ENCODE measurements at regions not wholly inside any gene's neighbourhood (a gene's known extent, or its start where the extent isn't known, plus 50 kb on each side); places are given as distances from the start of the nearest gene placed in this dataset.

DNA sequence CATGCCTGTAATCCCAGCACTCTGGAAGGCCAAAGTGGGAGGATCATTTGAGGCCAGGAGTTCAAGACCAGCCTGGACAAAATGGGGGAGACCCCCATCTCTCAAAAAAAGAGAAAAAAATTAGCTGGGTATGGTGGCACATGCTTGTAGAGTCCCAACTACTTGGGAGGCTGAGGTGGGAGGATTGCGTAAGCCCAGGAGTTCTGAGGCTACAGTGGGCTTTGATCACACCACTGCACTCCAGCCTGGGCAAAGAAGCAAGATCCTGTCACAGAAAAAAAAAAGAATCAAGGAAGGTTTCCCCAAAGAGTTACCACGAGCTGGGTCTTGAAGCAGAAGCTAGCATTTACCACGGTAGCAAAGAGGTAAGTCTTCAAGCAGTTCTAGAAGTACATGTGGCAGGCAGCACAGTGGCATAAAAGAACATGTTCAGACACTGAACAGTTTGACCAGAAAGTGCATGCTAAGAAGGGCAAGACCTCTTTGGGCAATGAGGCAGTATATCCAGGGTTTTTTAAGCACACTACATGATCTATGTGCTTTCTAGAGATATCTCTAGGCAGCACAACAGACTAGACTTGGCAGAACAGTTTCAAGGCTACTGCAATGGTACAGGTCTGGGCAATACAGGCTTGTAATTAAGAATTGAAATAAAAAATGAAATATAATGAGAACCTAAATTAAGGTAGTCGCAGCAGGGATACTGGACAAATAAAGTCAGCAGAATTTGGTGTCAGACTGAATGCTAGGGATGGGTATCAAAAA, 418.5 kb downstream of the SHQ1 start:
- no peak for DNase-seq

DNA sequence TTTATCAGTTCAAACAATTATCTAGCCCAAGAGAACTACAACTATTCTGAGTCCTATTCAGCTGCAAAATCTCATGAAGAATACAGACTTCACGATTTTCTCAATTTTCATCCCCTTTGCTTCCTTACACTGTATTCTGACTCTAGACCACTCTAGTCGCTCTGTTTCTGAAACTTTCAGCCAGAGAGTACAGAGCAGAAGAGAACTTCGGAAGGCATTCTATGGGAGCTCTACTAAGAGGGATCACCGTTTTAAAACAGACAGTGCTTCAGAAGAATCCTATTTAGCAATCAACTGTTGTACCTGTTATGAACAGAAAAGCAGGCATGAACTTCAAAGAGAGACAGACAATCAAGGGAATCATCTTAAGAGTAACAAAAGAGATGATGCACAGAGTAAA, 419.4 kb downstream of the SHQ1 start:
- no peak for DNase-seq

DNA sequence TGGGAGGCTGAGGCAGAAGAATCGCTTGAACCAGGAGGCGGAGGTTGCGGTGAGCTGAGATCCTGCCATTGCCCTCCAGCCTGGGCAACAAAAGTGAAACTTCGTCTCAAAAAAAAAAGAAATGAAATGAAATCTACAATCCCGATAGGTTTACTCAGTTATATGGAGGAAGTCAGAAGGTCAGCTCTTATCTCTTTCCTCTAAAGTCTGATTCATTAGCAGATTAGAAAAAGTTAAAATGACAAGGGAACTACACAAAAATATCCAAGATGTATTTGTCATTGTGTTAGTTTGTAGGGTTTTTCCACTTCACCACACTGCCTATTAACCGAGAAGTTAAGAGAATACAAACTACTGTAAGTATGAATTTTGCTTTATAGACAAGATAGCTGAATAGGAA, 420.6 kb downstream of the SHQ1 start:
- DNase-seq: no peak

DNA sequence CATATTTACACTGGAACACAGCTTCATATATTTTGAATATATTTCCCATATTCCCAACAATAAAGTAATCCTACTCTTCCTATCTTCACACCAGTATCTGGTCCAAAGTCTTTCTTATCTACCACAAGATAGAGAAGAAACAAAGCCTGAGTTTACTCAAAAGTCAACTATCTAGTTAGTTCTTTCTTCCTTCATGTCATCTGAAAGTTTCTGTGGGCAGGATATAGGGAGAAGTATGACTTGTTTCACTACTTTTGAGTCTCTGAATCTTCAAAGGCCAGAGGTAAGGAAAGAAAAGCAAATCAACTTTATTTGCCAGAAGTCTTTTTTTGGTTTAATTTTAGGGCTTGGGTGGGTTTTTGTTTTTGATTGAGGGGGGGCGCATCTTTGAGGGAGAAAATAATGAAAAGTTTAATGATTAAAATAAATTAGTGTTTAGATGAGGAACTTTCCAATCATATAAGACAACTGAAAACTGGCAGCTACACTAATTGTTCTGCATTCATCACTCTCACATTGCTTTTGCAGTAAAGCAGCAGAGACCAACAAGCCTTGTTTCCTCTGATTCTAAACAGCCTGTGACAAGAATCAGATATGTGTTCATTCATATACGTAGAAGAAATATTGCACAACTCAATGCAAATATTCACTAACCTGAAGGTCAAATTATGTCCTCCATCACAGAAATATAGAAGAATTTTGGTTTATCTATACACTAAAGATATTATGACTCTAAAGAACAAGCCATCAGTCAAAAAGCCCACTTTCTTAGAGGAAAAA, 421.4 kb downstream of the SHQ1 start:
- DNase-seq: no peak

DNA sequence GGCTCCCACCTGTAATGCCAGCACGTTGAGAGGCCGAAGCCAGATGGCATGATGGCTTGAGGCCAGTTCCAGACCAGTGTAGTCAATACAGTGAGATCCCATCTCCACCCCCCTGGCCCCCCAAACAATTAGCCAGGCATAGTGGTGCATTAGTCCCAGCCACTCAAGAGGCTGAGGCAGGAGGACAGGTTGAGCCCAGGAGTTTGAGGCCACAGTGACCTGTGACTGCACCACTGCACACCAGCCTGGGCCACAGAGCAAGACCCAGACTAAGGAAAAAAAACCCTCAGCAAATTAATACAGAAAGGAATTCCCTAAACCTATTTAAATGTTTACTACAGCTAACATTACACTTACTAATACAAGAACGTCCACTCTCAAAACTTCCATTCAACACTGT, 424.6 kb downstream of the SHQ1 start:
- no peak for DNase-seq

DNA sequence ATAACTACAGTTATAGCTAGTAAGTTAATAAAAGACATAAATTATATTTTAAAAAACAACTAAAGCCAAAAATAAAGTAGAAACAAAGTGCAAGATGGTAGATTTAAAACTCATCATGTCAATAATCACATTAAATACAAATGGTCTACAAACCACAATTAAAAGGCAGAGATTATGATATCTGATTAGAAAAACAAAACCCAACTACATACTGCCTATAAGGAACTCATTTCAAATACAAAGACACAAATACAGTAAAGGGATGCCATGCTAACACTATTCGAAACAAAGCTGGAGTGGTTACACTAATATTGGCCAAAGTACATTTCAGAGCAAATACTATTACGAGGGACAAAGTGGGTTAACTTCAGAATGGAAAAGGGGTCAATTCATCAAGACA, 426.5 kb downstream of the SHQ1 start:
- no peak for DNase-seq

DNA sequence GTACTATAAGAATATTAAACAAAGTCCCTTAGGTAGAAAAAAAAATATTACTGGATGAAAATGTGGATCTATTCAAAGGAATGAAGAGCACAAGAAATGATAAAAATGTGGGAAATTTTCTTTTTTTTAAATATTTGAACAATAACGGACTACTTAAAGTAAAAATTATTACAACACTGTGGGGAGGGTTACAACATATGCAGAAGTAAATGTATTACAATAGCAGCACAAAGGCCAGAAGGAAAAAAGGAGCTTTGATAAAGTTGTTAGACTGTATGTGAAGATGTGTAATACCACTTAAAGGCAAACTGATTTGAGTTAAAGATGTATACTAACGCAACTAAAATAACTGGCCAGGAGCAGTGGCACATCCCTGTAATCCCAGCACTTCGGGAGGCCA, 427.1 kb downstream of the SHQ1 start:
- no peak for DNase-seq

DNA sequence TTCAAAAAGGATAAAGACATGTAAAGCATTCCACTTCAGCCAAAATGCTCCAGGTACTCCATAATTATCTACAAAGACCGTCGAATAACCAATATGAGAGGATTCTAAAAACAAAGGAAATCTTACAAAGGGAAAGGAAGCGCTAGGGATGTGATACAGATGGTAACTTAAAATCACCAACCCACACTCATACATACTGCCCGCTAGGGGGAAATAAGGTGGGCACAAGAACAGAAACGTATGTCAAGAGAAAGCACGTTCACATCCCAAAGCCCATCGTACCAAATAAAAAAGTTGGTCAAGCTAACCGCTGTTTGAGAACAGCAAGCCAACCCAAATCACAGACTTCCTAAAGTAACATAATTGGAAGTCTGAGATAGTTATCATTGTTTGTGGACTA, 429.4 kb downstream of the SHQ1 start:
- no peak for DNase-seq

DNA sequence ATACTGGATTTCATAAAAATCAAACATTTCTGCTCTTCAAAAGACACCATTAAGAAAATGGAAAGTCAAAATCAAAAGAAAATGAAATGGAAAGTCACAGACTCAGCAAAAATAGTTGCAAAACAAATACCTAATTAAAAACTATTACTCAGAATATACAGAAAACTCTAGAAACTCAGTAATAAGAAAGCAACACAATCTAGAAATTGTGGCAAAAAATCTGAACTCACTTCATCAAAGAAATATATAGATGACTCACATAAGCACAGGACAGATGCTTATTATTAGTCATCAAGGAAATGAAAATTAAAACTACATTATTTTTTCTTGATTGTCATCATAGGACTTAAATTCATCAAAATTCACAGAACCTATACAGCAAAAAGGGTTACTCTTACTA, 430.0 kb downstream of the SHQ1 start:
- DNase-seq: no peak

DNA sequence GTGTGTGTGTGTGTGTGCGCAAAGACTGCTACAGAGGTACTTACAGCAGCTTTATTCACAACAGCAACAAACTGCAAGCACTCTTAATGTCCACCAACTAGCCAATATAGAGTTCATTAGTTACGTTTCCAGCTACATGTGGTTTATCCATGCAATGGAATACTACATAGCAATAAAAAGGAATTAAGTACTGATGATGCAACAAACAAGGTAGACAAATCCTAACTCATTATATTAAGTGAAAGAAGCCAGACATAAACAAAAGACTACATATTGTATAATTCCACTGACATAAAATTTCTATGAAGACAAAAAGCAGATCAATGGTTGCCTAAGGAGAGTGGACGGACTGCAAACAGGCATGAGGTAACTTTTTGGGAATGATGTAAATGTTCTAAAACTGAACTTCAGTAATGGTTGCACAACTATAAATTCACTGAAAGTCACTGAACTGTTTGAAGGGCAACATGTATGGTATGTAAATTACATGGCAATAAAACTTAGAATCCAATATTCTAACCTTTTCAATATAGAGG, 433.7 kb downstream of the SHQ1 start:
- no peak for DNase-seq

DNA sequence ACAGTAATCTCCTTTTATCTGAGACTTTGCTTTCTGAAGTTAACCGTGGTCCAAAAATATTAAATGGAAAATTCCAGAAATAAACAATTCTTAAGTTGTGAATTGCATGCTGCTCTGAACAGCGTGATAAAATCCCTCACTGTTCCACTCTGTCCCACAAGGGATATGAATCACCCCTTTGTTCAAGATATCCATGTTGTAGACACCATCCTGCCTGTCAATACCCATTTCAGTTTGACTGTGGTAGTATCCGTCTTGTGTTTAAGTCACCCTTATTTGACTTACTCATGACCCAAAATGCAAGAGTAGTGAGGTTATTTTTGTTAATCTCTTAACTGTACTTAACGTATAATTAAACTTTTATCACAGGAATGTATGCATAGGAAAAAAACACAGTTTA, 435.0 kb downstream of the SHQ1 start:
- DNase-seq: no peak

DNA sequence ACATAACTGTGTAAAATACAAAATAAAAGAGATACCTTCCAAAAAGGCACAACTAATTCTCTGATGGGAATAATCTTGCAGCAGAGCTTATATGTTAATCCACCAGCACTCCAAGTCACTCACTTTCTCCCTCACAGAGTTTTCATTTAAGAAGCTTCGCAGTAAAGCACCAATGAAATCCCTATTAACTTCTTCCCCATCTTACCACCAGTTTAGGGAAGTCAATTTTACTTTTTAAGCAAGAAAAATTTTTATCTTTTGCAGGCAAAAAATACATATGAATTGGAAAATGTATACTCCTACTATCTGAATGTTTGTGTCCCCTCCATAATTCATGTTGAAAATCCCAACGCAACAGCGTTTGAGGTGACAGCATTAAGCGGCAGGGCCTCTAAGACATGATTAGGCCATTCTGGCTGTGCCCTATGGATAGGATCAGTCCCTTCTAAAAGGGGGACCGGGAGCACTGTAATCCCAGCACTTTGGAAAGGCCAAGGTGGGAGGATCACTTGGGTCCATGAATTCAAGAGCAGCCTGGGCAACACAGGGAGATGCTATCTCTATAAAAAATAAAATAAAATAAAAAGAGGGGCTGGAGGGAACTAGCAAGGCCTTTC, 435.8 kb downstream of the SHQ1 start:
- no peak for DNase-seq

DNA sequence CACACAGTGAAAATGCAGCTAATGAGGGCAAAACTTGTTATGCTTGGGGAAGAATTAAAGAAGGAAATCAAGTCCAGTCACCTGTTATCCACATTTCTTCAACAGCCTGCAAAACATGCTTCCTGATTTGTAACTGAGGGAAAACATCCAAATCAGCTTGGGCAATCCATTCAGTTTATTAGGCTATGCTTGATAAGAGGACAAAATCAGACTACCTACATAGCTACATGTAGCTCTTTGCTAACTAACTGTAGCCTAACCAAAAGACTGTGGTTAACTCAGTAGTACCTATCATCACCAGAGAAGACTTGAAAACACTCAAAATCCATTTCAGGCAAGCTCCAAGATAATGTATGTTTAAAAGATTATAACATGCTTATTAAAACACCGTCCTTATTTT, 436.4 kb downstream of the SHQ1 start:
- DNase-seq: no peak

DNA sequence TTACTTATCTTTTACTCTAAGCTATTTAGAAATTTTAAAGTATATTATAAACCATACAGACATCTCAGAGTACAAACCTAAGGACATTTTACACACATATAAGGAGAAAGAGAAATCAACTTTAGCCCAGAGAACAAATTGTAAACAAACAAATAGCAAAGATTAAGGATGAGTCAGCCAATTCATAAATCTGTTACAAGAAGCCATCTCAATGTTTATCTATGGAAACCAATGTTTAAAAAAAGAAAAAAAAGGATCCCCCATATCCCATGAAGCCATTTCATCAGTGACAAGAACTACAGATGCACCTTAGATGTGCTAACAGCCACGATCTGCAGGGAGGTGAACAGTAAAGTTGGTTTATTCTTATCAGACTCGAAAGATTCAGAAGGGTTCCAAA, 437.1 kb downstream of the SHQ1 start:
- no peak for DNase-seq

DNA sequence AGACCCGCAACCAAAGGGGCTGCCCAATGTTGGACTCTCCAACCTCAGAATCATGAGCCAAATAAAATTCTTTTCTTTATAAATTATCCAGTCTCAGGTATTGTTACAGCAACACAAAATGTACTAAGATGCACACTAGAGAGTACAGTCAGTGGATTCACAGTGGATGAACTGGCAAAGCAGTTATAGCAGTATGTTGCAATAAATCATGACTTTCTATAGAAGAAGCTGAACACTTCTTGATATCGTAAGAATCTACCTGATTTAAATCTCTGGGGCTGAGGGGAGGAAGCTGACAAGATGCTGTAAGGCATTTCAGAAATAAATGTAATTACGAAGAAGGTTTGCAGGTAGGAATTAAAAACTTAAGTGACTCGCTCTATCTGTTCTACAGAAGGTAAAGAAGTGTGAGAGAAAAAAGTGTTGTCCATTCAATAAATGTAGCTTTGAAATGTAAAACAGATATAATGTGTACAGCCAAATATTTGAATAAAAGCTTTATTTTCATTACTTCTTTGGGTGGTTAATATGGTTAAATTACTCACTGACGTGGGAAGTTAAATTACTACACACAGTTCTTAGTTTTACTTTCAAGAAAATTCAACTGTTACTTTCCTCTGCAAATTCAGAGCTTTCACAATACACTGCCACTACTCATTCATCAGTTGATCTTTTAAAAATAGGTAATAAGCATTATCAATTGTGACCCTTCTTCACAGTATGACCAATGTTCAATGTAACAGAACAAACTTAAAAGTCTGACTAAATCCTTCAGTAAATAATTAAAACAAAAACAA, 439.1 kb downstream of the SHQ1 start:
- no peak for DNase-seq

DNA sequence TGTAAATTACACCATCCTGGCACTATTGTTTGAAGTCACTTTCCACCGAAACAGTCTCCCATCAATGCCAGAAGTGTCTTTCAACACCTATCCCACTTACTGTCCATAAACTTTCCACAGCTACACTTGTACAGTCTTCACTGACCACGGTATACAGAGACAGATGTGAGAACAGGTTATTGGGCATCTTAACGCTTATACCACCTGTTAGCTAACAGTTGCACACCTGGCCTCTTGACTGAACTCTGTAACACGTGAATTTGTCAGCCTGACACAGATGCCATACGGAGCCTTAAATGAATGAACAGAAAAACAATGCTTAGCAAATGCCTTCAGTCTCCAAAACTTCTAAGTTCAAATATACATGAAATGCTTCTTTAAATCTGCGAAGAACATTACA, 440.5 kb downstream of the SHQ1 start:
- DNase-seq: no peak

DNA sequence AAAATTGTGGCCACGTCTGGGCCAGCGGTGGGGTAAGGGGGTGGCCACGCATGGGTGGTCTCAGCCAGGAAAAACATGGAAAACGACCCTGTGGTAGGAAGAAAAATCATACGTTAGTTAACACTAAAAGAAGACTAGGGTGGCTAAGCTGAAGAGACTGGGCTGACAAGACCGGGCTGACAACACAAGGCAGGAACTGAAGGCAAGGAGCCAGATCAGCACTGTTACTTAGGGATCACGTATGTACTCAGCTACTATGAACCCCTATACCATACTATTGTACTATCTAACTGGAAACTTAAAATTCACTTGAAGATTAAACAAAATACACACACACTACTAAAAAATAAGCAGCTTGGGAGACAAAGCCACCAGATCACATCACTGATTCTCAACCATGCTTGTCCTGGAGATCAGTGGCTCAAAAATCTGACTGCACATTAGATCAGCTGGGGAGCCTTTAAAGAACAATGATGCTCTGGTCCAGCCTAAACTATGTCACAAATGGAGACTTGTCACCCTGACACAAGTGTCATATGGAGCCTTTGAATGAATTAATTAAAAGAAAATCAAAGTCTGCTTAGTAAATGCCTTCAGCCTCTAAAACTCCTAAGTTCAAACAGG, 442.2 kb downstream of the SHQ1 start:
- no peak for DNase-seq

DNA sequence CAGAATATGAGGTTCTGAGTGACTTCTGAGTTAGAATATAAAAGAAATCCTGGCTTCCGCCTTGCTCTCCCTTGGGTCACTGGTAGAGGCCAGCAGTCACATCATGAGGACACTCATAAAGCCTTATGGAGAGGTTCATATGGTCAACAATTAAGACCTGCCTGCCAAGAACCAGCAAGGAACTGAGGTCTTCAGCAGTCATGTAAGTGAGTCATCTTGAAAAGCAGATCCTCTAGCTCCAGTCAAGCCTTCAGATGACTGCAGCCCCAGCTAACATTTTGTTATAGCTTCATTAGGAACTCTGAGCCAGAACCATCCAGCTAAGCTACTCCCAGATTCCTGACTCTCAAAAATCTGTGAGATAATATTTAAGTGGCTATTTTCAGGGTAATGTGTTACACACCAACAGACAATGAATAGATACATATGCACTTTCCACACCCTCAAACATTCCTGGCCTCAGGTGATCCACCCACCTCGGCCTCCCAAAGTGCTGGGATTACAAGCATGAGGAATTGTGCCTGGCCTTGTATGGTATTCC, 447.2 kb downstream of the SHQ1 start:
- no peak for DNase-seq

DNA sequence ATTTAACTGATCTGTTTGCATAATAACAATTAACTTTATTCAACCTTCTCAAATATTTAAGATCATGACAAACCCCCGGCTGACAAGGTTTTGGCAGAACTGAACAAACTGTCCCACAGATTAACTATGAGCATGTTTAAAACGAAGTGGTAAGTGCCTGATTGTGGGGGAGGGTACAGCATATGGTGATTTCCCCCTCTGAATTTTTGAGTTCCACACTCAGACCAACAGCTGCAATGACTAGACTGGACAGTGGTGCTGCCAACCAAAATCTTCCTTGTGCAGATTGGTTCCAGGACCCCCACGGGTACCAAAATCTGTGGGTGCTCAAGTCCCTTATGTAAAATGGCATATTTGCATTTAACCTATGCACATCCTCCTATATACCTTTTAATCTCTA, 449.5 kb downstream of the SHQ1 start:
- no peak for DNase-seq

DNA sequence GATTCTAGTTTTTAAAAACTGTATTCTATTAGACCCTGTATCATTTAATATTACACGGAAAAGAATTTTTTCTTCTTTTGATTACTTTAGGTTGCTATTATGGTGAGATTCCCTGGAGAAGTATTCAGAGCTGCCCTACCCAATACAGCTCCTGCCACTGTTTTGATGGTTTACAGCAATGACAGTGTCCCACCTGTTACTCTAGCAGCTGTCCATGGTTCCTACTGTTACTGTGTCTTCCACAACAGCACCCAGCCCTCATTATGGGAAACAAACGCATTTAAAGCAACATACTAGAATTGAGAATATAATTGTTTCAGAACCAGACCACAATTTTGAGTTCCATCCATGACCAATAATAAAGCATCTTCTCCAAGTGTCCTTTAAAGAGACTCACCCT, 450.7 kb downstream of the SHQ1 start:
- no peak for DNase-seq

DNA sequence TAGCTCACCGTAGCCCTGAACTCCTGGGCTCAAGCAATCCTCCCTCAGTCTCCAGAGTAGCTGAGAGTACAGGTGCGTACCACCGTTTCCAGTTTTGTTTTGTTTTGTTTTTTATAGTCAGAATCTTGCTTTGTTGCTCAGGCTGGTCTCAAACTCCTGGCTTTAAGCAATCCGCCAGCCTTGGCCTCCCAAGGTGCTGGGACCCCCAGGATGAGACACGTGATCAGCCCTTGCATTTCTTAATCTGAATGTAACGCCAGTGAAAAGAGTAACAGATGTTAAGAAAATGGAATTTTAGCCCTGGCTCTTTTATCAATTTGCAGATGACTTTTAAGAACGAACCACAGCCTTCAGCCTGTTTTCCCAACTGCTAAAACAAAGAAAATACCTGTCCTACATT, 451.3 kb downstream of the SHQ1 start:
- DNase-seq: no peak

DNA sequence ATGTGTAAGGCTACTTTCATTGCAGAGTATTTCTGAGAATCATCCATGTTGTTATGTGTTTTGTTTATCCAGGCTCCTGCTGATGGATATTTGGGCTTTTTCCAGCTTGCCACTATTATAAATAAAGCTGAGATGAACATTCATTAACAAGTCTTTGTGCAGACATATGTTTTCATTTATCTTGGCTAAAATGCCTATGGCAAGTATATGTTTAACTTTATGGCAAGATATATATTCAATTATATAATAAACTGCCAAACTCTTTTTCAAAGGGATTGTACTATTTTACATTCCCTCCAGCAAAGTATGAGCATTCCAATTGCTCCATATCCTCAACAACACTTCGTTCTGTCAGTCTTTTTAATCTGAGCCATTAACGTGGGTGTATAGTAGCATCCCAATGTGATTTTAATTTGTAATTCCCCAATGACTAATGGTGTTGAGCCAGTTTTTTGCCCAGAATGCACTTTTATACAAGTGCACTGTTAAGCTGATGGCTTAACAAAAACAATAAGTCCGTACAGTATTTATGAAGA, 452.4 kb downstream of the SHQ1 start:
- DNase-seq: no peak
